ENCODE measurements at regions not wholly inside any gene's neighbourhood (a gene's known extent, or its start where the extent isn't known, plus 50 kb on each side); places are given as distances from the start of the nearest gene placed in this dataset.

DNA sequence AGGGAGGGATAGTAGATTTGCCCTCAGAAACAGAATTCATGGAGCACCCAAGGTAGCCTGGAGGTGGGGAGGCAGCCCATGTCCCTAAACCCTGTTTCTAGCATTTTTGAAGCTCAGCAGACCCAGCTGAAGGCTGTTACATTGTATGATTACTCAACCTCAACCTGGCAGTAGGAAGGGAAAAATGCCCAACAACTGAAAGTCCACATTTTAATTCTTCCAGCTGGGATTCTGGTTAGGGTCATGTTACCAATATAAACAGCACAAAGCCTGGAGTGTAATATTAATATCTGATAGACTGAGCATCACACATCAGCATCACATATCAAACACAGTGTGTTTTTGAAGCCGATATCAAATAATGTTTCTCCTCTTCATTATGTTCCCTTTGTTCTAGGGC, 437.0 kb downstream of the HRH4 start:
- Mint-ChIP-seq H3K4me1 (no peaks in the 10 kb centered on the region), H3K9me3 (peaks cover 4% of the 10 kb centered on the region), H3K27ac (no peak overlapping the region), H3K36me3 (ENCODE audit: low read depth) (no peaks in the 10 kb centered on the region), H3K27me3 (peaks cover 12% of the 10 kb centered on the region), H3K4me3 (no peak overlapping the region)
- TF ChIP-seq, protein P1, sequence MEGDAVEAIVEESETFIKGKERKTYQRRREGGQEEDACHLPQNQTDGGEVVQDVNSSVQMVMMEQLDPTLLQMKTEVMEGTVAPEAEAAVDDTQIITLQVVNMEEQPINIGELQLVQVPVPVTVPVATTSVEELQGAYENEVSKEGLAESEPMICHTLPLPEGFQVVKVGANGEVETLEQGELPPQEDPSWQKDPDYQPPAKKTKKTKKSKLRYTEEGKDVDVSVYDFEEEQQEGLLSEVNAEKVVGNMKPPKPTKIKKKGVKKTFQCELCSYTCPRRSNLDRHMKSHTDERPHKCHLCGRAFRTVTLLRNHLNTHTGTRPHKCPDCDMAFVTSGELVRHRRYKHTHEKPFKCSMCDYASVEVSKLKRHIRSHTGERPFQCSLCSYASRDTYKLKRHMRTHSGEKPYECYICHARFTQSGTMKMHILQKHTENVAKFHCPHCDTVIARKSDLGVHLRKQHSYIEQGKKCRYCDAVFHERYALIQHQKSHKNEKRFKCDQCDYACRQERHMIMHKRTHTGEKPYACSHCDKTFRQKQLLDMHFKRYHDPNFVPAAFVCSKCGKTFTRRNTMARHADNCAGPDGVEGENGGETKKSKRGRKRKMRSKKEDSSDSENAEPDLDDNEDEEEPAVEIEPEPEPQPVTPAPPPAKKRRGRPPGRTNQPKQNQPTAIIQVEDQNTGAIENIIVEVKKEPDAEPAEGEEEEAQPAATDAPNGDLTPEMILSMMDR (IDR thresholded peaks at IDR 0.05) = no peak
- CTCF ChIA-PET = no interaction called here
- intact Hi-C loops (cut with micrococcal nuclease) = no loop called here
- POLR2A ChIA-PET = no interaction called here
- DNase-seq (no peak), ATAC-seq (ENCODE audit: low read depth) (no peak)

DNA sequence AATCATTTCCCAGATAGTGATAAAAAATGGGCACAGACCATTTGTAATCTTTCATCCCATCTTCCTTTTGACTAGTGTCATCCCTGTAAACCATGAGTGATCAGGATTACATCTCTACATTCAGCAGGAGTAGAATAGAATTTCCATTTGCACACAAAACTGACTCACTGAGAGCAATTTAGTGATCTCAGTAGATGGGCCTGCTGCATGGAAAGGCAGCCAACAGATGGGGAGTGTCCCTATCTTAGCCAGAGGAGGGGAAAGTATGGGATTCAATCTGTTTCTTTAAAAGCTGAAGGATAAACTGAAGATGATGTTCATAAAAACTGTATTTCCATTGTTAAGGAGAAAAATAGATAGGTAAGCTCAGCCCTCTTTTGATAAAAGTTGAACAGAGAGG, 441.7 kb downstream of the ZNF521 start:
- Mint-ChIP-seq H3K36me3 (ENCODE audit: low read depth) (no peaks in the 10 kb centered on the region), H3K4me3 (no peak overlapping the region), H3K4me1 (no peaks in the 10 kb centered on the region), H3K27ac (no peak overlapping the region), H3K9me3 (peaks cover 4% of the 10 kb centered on the region), H3K27me3 (peaks cover 7% of the 10 kb centered on the region)
- ATAC-seq (ENCODE audit: low read depth) (no peak), DNase-seq (no peak)
- intact Hi-C loops (cut with micrococcal nuclease) = no loop called here
- TF ChIP-seq, protein P1 (IDR thresholded peaks at IDR 0.05) = no peak
- CTCF ChIA-PET = no interaction called here
- POLR2A ChIA-PET = no interaction called here

DNA sequence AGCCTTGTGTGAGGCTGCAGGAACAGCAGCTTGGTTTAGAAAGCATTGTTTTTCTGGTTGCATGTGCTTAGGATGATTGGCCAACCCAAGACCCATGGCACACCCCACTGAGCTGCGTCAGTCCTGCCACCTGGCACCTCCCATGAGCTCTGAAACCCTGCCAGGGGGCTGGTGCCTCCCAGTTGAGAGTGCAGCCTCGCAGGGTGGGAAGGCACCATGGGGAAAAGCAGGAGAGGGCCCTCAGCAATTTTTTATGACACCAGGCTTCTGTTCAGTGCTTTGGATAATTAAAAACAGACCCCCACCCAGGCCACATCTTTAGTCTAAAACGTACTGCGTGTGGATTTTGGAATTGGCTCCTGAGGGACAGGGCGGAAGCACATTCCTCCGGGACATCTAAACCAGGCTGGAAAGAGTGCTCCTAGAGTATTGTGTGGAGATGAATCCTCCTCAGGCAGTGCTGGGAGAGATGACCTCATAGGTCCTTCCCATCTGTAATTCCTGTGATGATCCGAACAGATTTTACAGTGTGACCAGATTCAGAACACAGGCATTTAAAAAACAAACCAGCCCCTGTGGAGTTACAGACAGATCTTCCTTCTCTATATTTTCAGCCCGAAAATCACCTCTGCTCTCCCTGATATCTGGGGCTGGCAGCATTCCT, 438.3 kb downstream of the ZNF521 start:
- TF ChIP-seq, protein P1 (IDR thresholded peaks at IDR 0.05) = no peak
- intact Hi-C loops (cut with micrococcal nuclease) = no loop called here
- ChIA-PET POLR2A (no interaction called here), CTCF (no interaction called here)
- DNase-seq (no peak), ATAC-seq (ENCODE audit: low read depth) (no peak)
- Mint-ChIP-seq H3K27me3 (peaks cover 10% of the 10 kb centered on the region), H3K27ac (no peak overlapping the region), H3K4me1 (peaks cover 4% of the 10 kb centered on the region), H3K36me3 (ENCODE audit: low read depth) (no peaks in the 10 kb centered on the region), H3K4me3 (no peak overlapping the region), H3K9me3 (no peaks in the 10 kb centered on the region)

DNA sequence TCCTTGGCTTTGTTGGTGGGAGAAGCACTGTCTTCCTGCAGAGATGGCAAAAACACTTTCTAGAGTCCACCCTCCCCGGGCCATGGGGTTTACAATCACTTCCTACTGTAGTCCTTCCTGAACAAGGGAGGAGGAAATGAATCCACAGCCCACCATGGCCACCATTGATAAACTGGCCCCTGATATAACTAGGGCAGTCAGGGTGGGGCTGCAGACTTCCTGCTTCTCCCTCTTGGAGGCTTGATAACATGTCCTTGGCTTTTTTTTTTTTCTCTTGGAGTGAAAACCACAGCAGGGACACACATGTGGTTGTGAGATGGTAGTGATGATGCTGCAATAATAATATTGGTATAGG, 437.8 kb downstream of the ZNF521 start:
- no peak overlapping the region for H3K4me3 Mint-ChIP-seq
- no peaks in the 10 kb centered on the region for H3K9me3 Mint-ChIP-seq
- peaks cover 4% of the 10 kb centered on the region for H3K4me1 Mint-ChIP-seq
- no peaks in the 10 kb centered on the region for H3K36me3 Mint-ChIP-seq (ENCODE audit: low read depth)
- TF ChIP-seq, protein P1 (IDR thresholded peaks at IDR 0.05) = no peak
- H3K27me3 Mint-ChIP-seq = peaks cover 10% of the 10 kb centered on the region
- CTCF ChIA-PET = no interaction called here
- POLR2A ChIA-PET = no interaction called here
- DNase-seq = no peak
- intact Hi-C loops (cut with micrococcal nuclease) = no loop called here
- ATAC-seq (ENCODE audit: low read depth) = no peak
- H3K27ac Mint-ChIP-seq = no peak overlapping the region

DNA sequence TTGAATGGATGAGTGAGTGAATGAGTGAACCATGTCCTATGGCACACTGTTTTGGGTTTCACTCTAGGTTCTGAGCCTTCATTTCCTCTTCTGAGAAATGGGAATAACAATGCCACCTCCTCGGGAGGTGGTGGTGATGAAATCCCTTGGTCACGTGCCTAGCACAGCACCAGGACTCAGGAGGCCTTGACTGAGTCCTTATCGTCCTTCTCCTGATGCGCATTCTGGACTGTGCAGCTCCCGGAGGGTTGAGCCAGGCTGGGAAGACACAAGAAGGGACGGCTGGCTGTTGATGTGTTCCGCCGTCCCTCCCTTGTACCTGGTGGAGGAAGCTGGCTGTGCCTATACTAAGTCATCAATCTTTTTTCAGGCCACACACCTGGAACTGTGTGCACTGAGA, 437.3 kb downstream of the ZNF521 start:
- Mint-ChIP-seq H3K27ac (no peak overlapping the region), H3K4me1 (peaks cover 4% of the 10 kb centered on the region), H3K27me3 (peaks cover 10% of the 10 kb centered on the region), H3K36me3 (ENCODE audit: low read depth) (no peaks in the 10 kb centered on the region), H3K4me3 (no peak overlapping the region), H3K9me3 (no peaks in the 10 kb centered on the region)
- DNase-seq (no peak), ATAC-seq (ENCODE audit: low read depth) (no peak)
- TF ChIP-seq, protein P1 (IDR thresholded peaks at IDR 0.05) = no peak
- intact Hi-C loops (cut with micrococcal nuclease) = no loop called here
- CTCF ChIA-PET = no interaction called here
- POLR2A ChIA-PET = no interaction called here

All from activated B cell treated with CpG ODN at 0.5 μM for 24 hours (primary cell).